HG03025 (cell line): ENCODE measurements at regions not wholly inside any gene's neighbourhood (a gene's known extent, or its start where the extent isn't known, plus 50 kb on each side); places are given as distances from the start of the nearest gene placed in this dataset.
A peak's percentile ranks its signal among the peaks of the same experiment; 100 is the strongest.

Experiments used
- ATAC-seq: cut with Tn5 transposase; IDR thresholded peaks from one replicate; pipeline ENCODE4 v1.9.1; 2021; ENCODE audit warnings: mild to moderate bottlenecking, moderate library complexity; ENCODE audit not compliant: unreplicated experiment, low FRiP score

- no peak for ATAC-seq
Measured at GRCh38 chr6:6834356-6835222, 246.1 kb downstream of the LY86 start.

- no peak for ATAC-seq
Measured at GRCh38 chr6:6835223-6835503, 246.6 kb downstream of the LY86 start.

GRCh38 chr6:6836609-6837406 lies 248.3 kb downstream of the LY86 start:
- no peak for ATAC-seq

GRCh38 chr6:6837541-6838080 lies 249.1 kb downstream of the LY86 start:
- no peak for ATAC-seq

- no peak for ATAC-seq
Measured at GRCh38 chr6:6840831-6841291, 252.3 kb downstream of the LY86 start.

- ATAC-seq, result no peak
Measured at GRCh38 chr6:6841571-6841970, 253.1 kb downstream of the LY86 start.

GRCh38 chr6:6842291-6842690 lies 253.8 kb downstream of the LY86 start:
- no peak for ATAC-seq

GRCh38 chr6:6843057-6843627 lies 254.6 kb downstream of the LY86 start:
- no peak for ATAC-seq

- ATAC-seq, result no peak
Measured at GRCh38 chr6:6843777-6844176, 255.3 kb downstream of the LY86 start.

- no peak for ATAC-seq
Measured at GRCh38 chr6:6844530-6844929, 256.0 kb downstream of the LY86 start.

- no peak for ATAC-seq
Measured at GRCh38 chr6:6845603-6846002, 257.1 kb downstream of the LY86 start.

- ATAC-seq, result no peak
Measured at GRCh38 chr6:6847591-6847990, 259.1 kb downstream of the LY86 start.

GRCh38 chr6:6851059-6851948 lies 256.5 kb upstream of the RREB1 start:
- no peak for ATAC-seq

- no peak for ATAC-seq
Measured at GRCh38 chr6:6851949-6852261, 255.9 kb upstream of the RREB1 start.

- ATAC-seq, result peak; percentile 63
Measured at GRCh38 chr6:6856538-6857523, 250.9 kb upstream of the RREB1 start.

GRCh38 chr6:6857528-6857927 lies 250.2 kb upstream of the RREB1 start:
- no peak for ATAC-seq

- ATAC-seq, result no peak
Measured at GRCh38 chr6:6858533-6858982, 249.2 kb upstream of the RREB1 start.

GRCh38 chr6:6859105-6859504 lies 248.7 kb upstream of the RREB1 start:
- ATAC-seq, result no peak

GRCh38 chr6:6859722-6860121 lies 248.0 kb upstream of the RREB1 start:
- ATAC-seq, result no peak
